SU-DHL-6 (cell line): ENCODE measurements at regions not wholly inside any gene's neighbourhood (a gene's known extent, or its start where the extent isn't known, plus 50 kb on each side); places are given as distances from the start of the nearest gene placed in this dataset.
"Not testable (repeated sequence)": the region's sequence is repeated elsewhere in the genome, so short reads cannot be mapped to it uniquely, and the experiment has no call there.

Experiments used
- H2AFZ ChIP-seq: fragments of 200-600 bp; sonication (generic); 2 replicates; pipeline ENCODE4 v1.6.1; 2014; ENCODE audit warnings: low read depth, mild to moderate bottlenecking, moderate library complexity, mixed read lengths, antibody characterized with exemption, low read length; ENCODE audit not compliant: severe bottlenecking
- H3F3A ChIP-seq: fragments of 200-600 bp; shearing (Covaris generic); 2 replicates; pipeline ENCODE4 v1.6.0; 2016; ENCODE audit warnings: antibody characterized with exemption, mild to moderate bottlenecking; ENCODE audit not compliant: insufficient read depth
- H3K27ac ChIP-seq: fragments of 200-600 bp; sonication (generic); 2 replicates; pipeline ENCODE4 v1.5.1; 2016; ENCODE audit warnings: low read depth, mild to moderate bottlenecking, low read length, moderate library complexity, mixed read lengths
- H3K27me3 ChIP-seq: fragments of 200-600 bp; sonication (generic), shearing (Covaris generic); 2 replicates; pipeline ENCODE4 v1.6.0; 2014; ENCODE audit warnings: mild to moderate bottlenecking, low read length
- H3K36me3 ChIP-seq: fragments of 200-600 bp; sonication (generic); 2 replicates; pipeline ENCODE4 v1.6.1; 2014; ENCODE audit warnings: mild to moderate bottlenecking, low read length, mixed read lengths
- H3K4me2 ChIP-seq: fragments of 300-600, 200-600 bp; shearing (Covaris generic), sonication (generic); 2 replicates; pipeline ENCODE4 v1.6.0; 2014; ENCODE audit warnings: low read length, low read depth, mild to moderate bottlenecking; ENCODE audit not compliant: poor library complexity, severe bottlenecking
- H3K4me3 ChIP-seq: fragments of 200-600 bp; sonication (generic); 2 replicates; pipeline ENCODE4 v1.5.1; 2014; ENCODE audit warnings: antibody characterized with exemption, low read length, mild to moderate bottlenecking, mixed read lengths; ENCODE audit not compliant: insufficient read depth, poor library complexity, severe bottlenecking
- H3K79me2 ChIP-seq: fragments of 200-600 bp; sonication (generic); 2 replicates; pipeline ENCODE4 v1.6.1; 2014; ENCODE audit warnings: mild to moderate bottlenecking, low read length, moderate library complexity; ENCODE audit not compliant: insufficient read depth
- H3K9ac ChIP-seq: fragments of 200-600 bp; sonication (generic); 2 replicates; pipeline ENCODE4 v1.7.0; 2014; ENCODE audit warnings: mild to moderate bottlenecking, low read length
- H3K9me2 ChIP-seq: fragments of 200-600 bp; sonication (generic); replicated peaks from 2 replicates; pipeline ENCODE4 v1.6.1; 2014; ENCODE audit warnings: low read length; ENCODE audit not compliant: insufficient read depth
- H3K9me3 ChIP-seq: fragments of 200-600 bp; sonication (generic); 2 replicates; pipeline ENCODE4 v1.6.1; 2014; ENCODE audit warnings: low read length, mixed read lengths; ENCODE audit not compliant: insufficient read depth
- H4K20me1 ChIP-seq: fragments of 200-600 bp; sonication (generic); 2 replicates; pipeline ENCODE4 v1.6.1; 2014; ENCODE audit warnings: low read depth, mild to moderate bottlenecking, antibody characterized with exemption, low read length, moderate library complexity, mixed read lengths
- CTCF ChIP-seq: fragments of 200-600 bp; sonication (generic); IDR thresholded peaks from one replicate; pipeline ENCODE4 v1.5.1; 2017; ENCODE audit warnings: antibody characterized with exemption, mild to moderate bottlenecking, low read length, moderate library complexity; ENCODE audit not compliant: insufficient read depth, poor library complexity, severe bottlenecking
- EZH2phosphoT487 ChIP-seq: fragments of 200-600 bp; sonication (generic), shearing (Covaris generic); conservative IDR thresholded peaks from 2 replicates; pipeline ENCODE4 v1.6.1; 2018; ENCODE audit warnings: mild to moderate bottlenecking, antibody characterized with exemption, low read length, moderate library complexity, mixed read lengths

DNA sequence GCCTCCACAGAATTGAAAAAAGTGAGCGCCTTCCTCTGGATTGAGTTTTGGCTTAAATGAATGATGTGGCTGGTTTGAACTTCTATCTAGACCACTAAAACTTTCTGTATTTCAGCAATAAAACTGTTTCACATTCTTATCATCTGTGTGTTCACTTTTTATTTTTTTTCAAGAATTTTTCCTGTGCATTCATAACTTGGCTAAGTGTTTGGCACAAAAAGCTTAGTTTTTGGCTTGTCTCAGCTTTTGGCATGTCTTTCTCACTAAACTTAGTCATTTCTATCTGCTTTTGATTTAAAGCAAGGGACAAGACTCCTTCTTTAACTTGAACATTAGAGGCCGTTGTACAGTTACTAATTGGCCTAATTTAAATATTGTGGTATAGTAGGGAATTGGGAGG lies 1015.1 kb downstream of the EPHA7 start:
- no peaks in the 10 kb centered on the region for H4K20me1 ChIP-seq
- H3K9me3 ChIP-seq = no peaks in the 10 kb centered on the region
- H3K27me3 ChIP-seq = no peaks in the 10 kb centered on the region
- TF ChIP-seq EZH2phosphoT487 (no peak), CTCF (no peak)
- H3K36me3 ChIP-seq = no peaks in the 10 kb centered on the region
- H3F3A ChIP-seq = no peaks in the 10 kb centered on the region
- H3K9me2 ChIP-seq = no peaks in the 10 kb centered on the region
- no peak overlapping the region for H2AFZ ChIP-seq
- no peak overlapping the region for H3K9ac ChIP-seq
- no peak overlapping the region for H3K4me3 ChIP-seq
- no peak overlapping the region for H3K27ac ChIP-seq
- no peaks in the 10 kb centered on the region for H3K79me2 ChIP-seq
- no peak overlapping the region for H3K4me2 ChIP-seq

DNA sequence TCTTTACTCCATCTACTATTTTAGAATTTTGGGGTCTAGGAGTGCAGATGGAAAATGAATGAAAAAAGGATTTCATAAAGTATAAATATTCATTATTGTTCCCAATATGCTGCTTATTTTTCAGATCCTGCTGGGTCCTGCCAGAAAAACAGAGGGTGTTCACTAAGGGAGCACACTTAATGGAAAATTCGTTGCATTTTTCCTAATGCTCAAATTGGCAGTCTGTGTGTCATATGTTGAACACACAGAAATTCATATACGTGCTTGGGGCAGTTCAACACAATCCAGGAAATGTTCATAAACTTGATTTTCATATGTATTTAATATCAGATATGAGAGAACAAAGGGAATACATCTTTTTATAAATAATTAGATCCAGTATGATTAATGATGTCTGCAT lies 1019.4 kb downstream of the EPHA7 start:
- Histone ChIP-seq H3K9me3 (no peaks in the 10 kb centered on the region), H3K4me2 (no peak overlapping the region), H4K20me1 (no peaks in the 10 kb centered on the region), H3K27me3 (no peaks in the 10 kb centered on the region), H3K9ac (no peak overlapping the region), H3K9me2 (no peaks in the 10 kb centered on the region), H2AFZ (no peak overlapping the region), H3K79me2 (no peaks in the 10 kb centered on the region), H3K27ac (no peak overlapping the region), H3F3A (no peaks in the 10 kb centered on the region), H3K36me3 (no peaks in the 10 kb centered on the region), H3K4me3 (no peak overlapping the region)
- TF ChIP-seq EZH2phosphoT487 = no peak
- TF ChIP-seq CTCF = no peak

DNA sequence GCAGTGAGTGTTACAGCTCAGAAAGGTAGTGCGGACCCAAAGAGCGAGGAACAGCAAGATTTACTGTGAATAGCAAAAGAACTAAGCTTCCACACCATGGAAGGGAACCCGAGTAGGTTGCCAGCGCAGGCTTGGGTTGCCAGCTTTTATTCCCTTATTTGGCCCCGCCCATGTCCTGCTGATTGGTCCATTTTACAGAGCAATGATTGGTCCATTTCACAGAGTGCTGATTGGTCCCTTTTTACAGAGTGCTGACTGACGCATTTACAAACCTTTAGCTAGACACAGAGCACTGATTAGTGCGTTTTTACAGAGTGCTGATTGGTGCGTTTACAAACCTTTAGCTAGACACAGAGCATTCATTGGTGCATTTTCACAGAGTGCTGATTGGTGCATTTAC lies 1030.7 kb downstream of the EPHA7 start:
- not testable (repeated sequence) for H2AFZ ChIP-seq, H3K27me3 ChIP-seq, H3K36me3 ChIP-seq, H3K9me3 ChIP-seq, H3K9ac ChIP-seq, H4K20me1 ChIP-seq, H3K4me2 ChIP-seq, H3F3A ChIP-seq, H3K9me2 ChIP-seq, H3K27ac ChIP-seq, H3K79me2 ChIP-seq, H3K4me3 ChIP-seq

DNA sequence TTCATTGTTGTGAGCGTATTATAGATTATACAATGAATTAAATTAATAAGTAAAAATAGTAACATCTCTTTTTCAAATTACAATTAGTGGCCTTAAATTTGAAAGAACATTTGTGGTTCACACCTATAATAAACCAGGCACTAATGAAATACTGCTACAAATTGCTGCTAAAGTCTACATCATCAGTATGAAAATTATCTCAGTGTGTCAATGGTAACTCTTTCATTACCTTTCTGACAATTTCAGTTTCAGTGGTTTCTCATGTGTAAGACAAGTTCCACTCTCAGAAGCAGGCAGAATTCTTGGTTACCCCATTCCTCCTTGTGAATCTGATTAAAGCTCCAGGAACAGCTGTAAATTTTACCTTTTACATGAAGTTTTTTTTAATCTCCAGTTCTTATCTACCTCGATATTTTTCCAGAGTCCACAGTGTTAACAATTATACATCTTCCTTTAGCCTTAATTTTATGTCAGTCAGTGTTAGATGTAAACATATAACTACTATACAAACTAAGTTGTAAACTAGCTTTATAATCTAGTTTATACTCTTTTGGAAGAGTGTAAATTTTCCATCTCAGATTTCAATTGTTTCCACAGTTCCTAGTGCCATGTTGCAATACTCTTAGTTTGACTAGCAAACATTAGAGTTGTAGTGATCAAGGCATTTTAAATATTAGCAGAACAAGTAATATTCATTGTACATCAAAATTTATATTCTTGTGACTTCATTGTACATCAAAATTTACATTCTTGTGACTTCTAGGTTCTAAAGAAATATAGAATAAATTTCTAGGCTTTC lies 1038.4 kb downstream of the EPHA7 start:
- Histone ChIP-seq H2AFZ (no peak overlapping the region), H3F3A (no peaks in the 10 kb centered on the region), H3K9me2 (no peaks in the 10 kb centered on the region), H3K27me3 (no peaks in the 10 kb centered on the region), H3K27ac (no peak overlapping the region), H3K79me2 (no peaks in the 10 kb centered on the region), H3K9ac (no peak overlapping the region), H3K4me2 (no peak overlapping the region), H3K4me3 (no peak overlapping the region), H4K20me1 (no peaks in the 10 kb centered on the region), H3K36me3 (no peaks in the 10 kb centered on the region), H3K9me3 (no peaks in the 10 kb centered on the region)
- TF ChIP-seq EZH2phosphoT487 (no peak), CTCF (no peak)
